ENCODE measurements at regions not wholly inside any gene's neighbourhood (a gene's known extent, or its start where the extent isn't known, plus 50 kb on each side); places are given as distances from the start of the nearest gene placed in this dataset.

DNA sequence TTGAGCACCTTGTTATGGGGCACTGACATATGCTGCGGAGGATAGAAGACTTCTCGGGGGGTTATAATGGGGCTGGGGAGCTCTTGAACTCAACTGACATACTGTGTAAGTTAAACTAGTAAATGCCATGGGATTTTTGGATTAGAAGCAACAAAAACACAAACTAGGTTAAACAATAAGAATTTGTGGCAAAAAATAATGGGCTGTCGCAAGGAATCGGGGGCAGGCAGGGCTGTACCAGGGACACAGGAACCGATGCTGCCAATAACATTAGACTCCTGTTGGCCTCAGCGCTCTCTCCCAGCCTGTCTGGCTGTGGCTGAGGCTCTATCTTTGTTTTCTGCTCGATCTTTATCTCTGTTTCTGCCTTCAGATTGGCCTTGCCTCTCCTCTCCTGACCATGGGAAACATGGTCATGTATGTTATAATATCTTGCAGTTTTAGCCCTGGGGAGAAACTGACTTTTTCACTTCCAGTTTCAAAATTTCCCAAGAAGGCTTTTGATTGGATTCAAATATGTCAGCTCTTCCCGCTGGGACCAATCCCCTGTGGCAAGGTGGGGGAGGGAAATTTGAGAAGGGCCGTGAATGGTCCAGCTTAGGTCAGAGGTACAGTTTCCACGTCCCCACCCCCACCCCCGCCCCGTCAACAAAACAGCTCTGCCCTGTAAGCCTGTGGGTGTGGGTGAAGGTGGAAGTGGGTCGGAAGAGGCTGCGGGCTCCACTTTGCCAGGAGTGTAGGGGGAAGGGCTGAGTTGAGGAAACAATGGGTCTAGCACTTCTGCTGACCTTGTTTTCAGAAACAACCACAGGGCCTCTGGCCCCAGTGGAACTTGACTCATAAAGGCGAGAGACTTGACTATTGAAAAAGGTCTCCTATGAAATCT lies 161.1 kb upstream of the TBL1XR1 start:
- TF ChIP-seq, protein P1, sequence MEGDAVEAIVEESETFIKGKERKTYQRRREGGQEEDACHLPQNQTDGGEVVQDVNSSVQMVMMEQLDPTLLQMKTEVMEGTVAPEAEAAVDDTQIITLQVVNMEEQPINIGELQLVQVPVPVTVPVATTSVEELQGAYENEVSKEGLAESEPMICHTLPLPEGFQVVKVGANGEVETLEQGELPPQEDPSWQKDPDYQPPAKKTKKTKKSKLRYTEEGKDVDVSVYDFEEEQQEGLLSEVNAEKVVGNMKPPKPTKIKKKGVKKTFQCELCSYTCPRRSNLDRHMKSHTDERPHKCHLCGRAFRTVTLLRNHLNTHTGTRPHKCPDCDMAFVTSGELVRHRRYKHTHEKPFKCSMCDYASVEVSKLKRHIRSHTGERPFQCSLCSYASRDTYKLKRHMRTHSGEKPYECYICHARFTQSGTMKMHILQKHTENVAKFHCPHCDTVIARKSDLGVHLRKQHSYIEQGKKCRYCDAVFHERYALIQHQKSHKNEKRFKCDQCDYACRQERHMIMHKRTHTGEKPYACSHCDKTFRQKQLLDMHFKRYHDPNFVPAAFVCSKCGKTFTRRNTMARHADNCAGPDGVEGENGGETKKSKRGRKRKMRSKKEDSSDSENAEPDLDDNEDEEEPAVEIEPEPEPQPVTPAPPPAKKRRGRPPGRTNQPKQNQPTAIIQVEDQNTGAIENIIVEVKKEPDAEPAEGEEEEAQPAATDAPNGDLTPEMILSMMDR (conservative IDR thresholded peaks at IDR 0.05; ENCODE audit: low read length) = no peak
- TF ChIP-seq EZH2phosphoT487 (IDR thresholded peaks at IDR 0.05; ENCODE audit: borderline replicate concordance) = no peak

Data from Loucy (cell line).